ENCODE measurements at regions not wholly inside any gene's neighbourhood (a gene's known extent, or its start where the extent isn't known, plus 50 kb on each side); places are given as distances from the start of the nearest gene placed in this dataset.

DNA sequence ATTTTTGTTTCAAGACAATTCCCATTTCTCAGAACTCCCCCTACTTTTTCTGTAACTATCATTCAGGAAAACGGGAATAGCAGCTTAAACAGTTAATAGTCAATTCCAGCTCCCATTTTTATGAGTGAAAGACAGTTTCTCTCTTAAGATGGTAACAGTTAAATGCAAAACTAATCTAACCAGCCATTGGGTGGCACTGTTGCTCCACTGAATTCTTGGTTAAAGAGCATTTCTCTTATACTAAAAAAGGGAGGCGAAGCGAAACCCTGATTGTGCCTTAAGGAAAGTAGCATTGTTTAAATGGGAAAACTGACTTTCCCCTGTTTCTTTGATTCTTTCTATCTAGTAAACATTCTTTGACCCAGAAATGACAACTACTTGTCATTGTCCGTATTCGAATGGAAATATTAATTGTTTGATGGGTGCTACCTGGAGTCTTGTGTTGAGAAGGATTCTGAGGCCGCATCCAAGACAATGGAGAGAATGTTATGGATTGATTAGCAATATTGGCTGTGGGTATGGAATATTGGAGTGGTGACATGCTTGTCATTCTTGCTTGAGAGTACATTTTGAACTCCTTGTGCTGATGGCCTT, 507.8 kb downstream of the MAT2B start:
- DNase-seq (ENCODE audit: low spot score) = peak; percentile 80
- Histone ChIP-seq H3K79me2 (no peaks in the 10 kb centered on the region), H3K27ac (no peak overlapping the region), H3K27me3 (no peaks in the 10 kb centered on the region), H3K36me3 (replicated peaks; ENCODE audit: insufficient read depth, low read depth) (no peaks in the 10 kb centered on the region), H3K9me3 (ENCODE audit: low read depth) (no peaks in the 10 kb centered on the region), H3K9me2 (replicated peaks; ENCODE audit: insufficient read depth) (no peaks in the 10 kb centered on the region), H2AFZ (no peak overlapping the region), H3K4me1 (ENCODE audit: insufficient read depth) (no peaks in the 10 kb centered on the region), H3K4me2 (no peak overlapping the region), H4K20me1 (ENCODE audit: insufficient read depth, poor library complexity, severe bottlenecking) (no peaks in the 10 kb centered on the region), H3K4me3 (no peak overlapping the region)
- WGBS (ENCODE audit: low lambda C conversion rate, missing lambda C conversion rate) = 52% methylated on average over 6 of the region's 6 CpGs
- TF ChIP-seq EZH2 (IDR thresholded peaks at IDR 0.05; ENCODE audit: borderline replicate concordance) = no peak
- no peak for TF ChIP-seq EZH2phosphoT487 (IDR thresholded peaks at IDR 0.05; ENCODE audit: low read depth, severe bottlenecking, unreplicated experiment)
- TF ChIP-seq, protein P1, sequence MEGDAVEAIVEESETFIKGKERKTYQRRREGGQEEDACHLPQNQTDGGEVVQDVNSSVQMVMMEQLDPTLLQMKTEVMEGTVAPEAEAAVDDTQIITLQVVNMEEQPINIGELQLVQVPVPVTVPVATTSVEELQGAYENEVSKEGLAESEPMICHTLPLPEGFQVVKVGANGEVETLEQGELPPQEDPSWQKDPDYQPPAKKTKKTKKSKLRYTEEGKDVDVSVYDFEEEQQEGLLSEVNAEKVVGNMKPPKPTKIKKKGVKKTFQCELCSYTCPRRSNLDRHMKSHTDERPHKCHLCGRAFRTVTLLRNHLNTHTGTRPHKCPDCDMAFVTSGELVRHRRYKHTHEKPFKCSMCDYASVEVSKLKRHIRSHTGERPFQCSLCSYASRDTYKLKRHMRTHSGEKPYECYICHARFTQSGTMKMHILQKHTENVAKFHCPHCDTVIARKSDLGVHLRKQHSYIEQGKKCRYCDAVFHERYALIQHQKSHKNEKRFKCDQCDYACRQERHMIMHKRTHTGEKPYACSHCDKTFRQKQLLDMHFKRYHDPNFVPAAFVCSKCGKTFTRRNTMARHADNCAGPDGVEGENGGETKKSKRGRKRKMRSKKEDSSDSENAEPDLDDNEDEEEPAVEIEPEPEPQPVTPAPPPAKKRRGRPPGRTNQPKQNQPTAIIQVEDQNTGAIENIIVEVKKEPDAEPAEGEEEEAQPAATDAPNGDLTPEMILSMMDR (IDR thresholded peaks at IDR 0.05; ENCODE audit: poor library complexity) = peak; percentile 78

DNA sequence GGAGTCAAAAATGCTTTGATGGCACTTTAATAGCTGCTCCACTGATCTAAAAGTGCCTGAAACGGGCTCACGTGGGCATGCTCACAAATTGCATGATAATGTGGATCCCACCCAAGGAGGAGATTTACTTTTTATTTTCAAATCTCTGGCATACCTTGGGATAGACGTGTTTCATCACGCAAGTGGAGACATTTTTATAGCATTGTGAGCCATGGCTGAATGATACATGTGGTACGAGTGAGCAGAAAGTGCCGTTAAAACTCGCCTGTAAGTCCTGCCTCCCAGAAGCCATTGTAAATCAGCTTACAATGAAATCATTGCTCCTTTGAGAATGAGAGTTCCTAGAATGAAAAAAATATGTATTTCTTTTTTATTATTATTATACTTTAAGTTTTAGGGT, 514.7 kb downstream of the MAT2B start:
- Histone ChIP-seq H3K79me2 (no peaks in the 10 kb centered on the region), H3K4me2 (no peak overlapping the region), H2AFZ (no peak overlapping the region), H3K27ac (no peak overlapping the region), H3K4me3 (no peak overlapping the region), H4K20me1 (ENCODE audit: insufficient read depth, poor library complexity, severe bottlenecking) (no peaks in the 10 kb centered on the region), H3K9me2 (replicated peaks; ENCODE audit: insufficient read depth) (no peaks in the 10 kb centered on the region), H3K36me3 (replicated peaks; ENCODE audit: insufficient read depth, low read depth) (no peaks in the 10 kb centered on the region), H3K27me3 (no peaks in the 10 kb centered on the region), H3K4me1 (ENCODE audit: insufficient read depth) (no peaks in the 10 kb centered on the region), H3K9me3 (ENCODE audit: low read depth) (no peaks in the 10 kb centered on the region)
- DNase-seq (ENCODE audit: low spot score) = no peak
- TF ChIP-seq EZH2 (IDR thresholded peaks at IDR 0.05; ENCODE audit: borderline replicate concordance) (no peak), EZH2phosphoT487 (IDR thresholded peaks at IDR 0.05; ENCODE audit: low read depth, severe bottlenecking, unreplicated experiment) (no peak)
- TF ChIP-seq, protein P1 (IDR thresholded peaks at IDR 0.05; ENCODE audit: poor library complexity) = no peak
- 71% methylated on average over 7 of the region's 7 CpGs for WGBS (ENCODE audit: low lambda C conversion rate, missing lambda C conversion rate)

DNA sequence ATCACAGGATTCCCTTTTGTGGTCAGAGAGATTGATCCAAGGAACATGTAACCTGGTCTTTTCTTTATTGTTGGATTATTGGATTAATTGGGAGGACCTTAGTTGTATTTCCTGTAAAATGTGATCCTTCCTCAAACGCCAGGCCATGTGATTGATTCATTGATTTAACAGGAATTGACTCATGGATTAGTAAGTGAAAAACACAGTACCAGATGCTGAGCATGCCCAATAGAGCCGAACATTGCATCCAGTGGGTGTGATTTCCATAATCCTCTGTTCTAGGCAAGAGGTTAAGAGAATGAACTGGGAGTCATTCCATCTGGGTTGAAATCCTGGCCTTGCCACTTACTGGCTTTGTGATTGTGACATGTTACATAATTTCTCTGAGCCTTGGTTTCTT, 522.3 kb downstream of the MAT2B start:
- no peak for TF ChIP-seq EZH2 (IDR thresholded peaks at IDR 0.05; ENCODE audit: borderline replicate concordance)
- TF ChIP-seq, protein P1 (IDR thresholded peaks at IDR 0.05; ENCODE audit: poor library complexity) = no peak
- TF ChIP-seq EZH2phosphoT487 (IDR thresholded peaks at IDR 0.05; ENCODE audit: low read depth, severe bottlenecking, unreplicated experiment) = no peak
- 68% methylated on average over 2 of the region's 2 CpGs for WGBS (ENCODE audit: low lambda C conversion rate, missing lambda C conversion rate)
- H4K20me1 ChIP-seq (ENCODE audit: insufficient read depth, poor library complexity, severe bottlenecking) = no peaks in the 10 kb centered on the region

More for the DNA sequence above, 522.3 kb downstream of the MAT2B start:
- no peaks in the 10 kb centered on the region for H3K4me1 ChIP-seq (ENCODE audit: insufficient read depth)
- no peaks in the 10 kb centered on the region for H3K36me3 ChIP-seq (replicated peaks; ENCODE audit: insufficient read depth, low read depth)
- H3K4me2 ChIP-seq = no peak overlapping the region
- H3K27ac ChIP-seq = no peak overlapping the region
- H3K9me3 ChIP-seq (ENCODE audit: low read depth) = no peaks in the 10 kb centered on the region
- H3K27me3 ChIP-seq = no peaks in the 10 kb centered on the region
- no peaks in the 10 kb centered on the region for H3K79me2 ChIP-seq
- no peak overlapping the region for H3K4me3 ChIP-seq
- DNase-seq (ENCODE audit: low spot score) = no peak
- no peaks in the 10 kb centered on the region for H3K9me2 ChIP-seq (replicated peaks; ENCODE audit: insufficient read depth)
- H2AFZ ChIP-seq = no peak overlapping the region

All from hepatocyte (in vitro differentiated cells).